SH-SY5Y (cell line): ENCODE measurements at regions not wholly inside any gene's neighbourhood (a gene's known extent, or its start where the extent isn't known, plus 50 kb on each side); places are given as distances from the start of the nearest gene placed in this dataset.

Experiments
- GATA2 ChIP-seq: IDR thresholded peaks from 2 replicates; pipeline ENCODE4 v1.6.1; 2011; ENCODE audit warnings: mild to moderate bottlenecking, low read depth, low read length
- GATA3 ChIP-seq: IDR thresholded peaks from 2 replicates; pipeline ENCODE4 v1.6.1; 2011; ENCODE audit warnings: low read depth, mild to moderate bottlenecking, low read length, moderate library complexity

DNA sequence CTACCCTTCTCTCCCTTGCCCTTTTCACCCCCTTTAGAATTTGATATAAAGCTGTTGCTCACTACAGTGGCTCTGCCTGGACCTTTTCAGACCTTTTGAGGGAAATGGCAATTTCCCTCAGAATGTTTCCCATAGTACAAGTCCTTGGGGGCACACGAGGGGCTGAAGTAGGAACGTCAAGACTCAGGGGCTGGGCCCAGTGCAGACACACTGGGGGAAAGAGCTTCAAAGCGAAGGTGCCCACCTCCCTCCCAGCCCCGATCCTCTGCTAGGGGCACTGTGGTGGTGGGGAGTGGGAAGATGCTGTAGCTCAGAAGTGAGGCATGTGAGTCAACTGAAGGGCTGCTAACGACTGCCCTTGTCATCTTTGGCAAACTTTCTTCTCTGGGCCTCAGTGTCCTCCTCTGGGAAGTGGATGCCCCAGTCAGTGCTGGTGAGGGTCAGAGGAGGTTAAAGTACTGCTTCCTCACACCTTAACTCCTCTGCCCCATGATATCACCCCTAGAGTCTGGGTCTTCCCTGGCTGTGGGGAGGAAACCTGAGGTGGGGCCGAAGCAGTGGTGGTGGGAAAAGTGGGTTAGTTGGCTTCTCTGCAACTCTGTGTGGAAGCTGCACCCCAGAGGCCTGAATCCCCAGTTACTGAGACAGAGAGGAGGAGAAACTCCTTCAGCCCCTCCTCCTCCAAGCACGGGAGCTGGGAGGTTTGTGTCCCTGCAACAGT lies 425.3 kb upstream of the B3GAT1 start:
- TF ChIP-seq GATA2 (no peak), GATA3 (no peak)
